Peyer's patch (tissue), 4 donors: ENCODE measurements at regions not wholly inside any gene's neighbourhood (a gene's known extent, or its start where the extent isn't known, plus 50 kb on each side); places are given as distances from the start of the nearest gene placed in this dataset.

Experiments used
- DNase-seq, 3 donors: peaks; one replicate each; pipeline ENCODE4 v3.0.0-alpha.2; 2017 to 2019
- H3K27ac ChIP-seq, 4 donors: fragments of 200-600 bp; sonication (generic); one replicate each; pipeline ENCODE4 v1.5.1; 2016 to 2019
- H3K27me3 ChIP-seq, 2 donors: fragments of 200-600 bp; sonication (generic); one replicate each; pipeline ENCODE4 v1.5.1; 2019
- H3K36me3 ChIP-seq, 3 donors: fragments of 200-600 bp; sonication (generic); one replicate each; pipeline ENCODE4 v1.5.1; 2016 to 2019
- H3K4me1 ChIP-seq, 4 donors: fragments of 200-600 bp; sonication (generic); one replicate each; pipeline ENCODE4 v1.5.1; 2016 to 2019
- H3K4me3 ChIP-seq, 4 donors: fragments of 200-600 bp; sonication (generic); 1 replicate in 3 of 4; 2 replicates in 1 of 4; pipeline ENCODE4 v1.5.1; 2016 to 2019; ENCODE audit warnings: mild to moderate bottlenecking in 1 of 4
- H3K9me3 ChIP-seq, 4 donors: fragments of 200-600 bp; sonication (generic); one replicate each; pipeline ENCODE4 v1.5.1; 2016 to 2019; ENCODE audit warnings: mild to moderate bottlenecking in 1 of 4
- POLR2A ChIP-seq, 2 donors: fragments of 450-650 bp; IDR thresholded peaks; one replicate each; pipeline ENCODE4 v1.5.1; 2017; ENCODE audit warnings: antibody characterized with exemption in 2 of 2, mild to moderate bottlenecking in 2 of 2, moderate library complexity in 2 of 2
- TF ChIP-seq, protein P1 (sequence below), 6 experiments: fragments of 450-650 bp in 4 of 6; fragments of 200-600 bp in 2 of 6; sonication (generic) in 1 of 6; IDR thresholded peaks; one replicate each; pipeline ENCODE4 v1.5.1; 2017 to 2019; ENCODE audit warnings: antibody characterized with exemption in 6 of 6, mild to moderate bottlenecking in 3 of 6, moderate library complexity in 1 of 6

- H3K36me3 ChIP-seq, result no peaks in the 10 kb centered on the region
- H3K27ac ChIP-seq, result no peak overlapping the region
- TF ChIP-seq POLR2A (IDR thresholded peaks at IDR 0.05), result no peak
- TF ChIP-seq, protein P1, sequence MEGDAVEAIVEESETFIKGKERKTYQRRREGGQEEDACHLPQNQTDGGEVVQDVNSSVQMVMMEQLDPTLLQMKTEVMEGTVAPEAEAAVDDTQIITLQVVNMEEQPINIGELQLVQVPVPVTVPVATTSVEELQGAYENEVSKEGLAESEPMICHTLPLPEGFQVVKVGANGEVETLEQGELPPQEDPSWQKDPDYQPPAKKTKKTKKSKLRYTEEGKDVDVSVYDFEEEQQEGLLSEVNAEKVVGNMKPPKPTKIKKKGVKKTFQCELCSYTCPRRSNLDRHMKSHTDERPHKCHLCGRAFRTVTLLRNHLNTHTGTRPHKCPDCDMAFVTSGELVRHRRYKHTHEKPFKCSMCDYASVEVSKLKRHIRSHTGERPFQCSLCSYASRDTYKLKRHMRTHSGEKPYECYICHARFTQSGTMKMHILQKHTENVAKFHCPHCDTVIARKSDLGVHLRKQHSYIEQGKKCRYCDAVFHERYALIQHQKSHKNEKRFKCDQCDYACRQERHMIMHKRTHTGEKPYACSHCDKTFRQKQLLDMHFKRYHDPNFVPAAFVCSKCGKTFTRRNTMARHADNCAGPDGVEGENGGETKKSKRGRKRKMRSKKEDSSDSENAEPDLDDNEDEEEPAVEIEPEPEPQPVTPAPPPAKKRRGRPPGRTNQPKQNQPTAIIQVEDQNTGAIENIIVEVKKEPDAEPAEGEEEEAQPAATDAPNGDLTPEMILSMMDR (IDR thresholded peaks at IDR 0.05), result no peak
- no peaks in the 10 kb centered on the region for H3K27me3 ChIP-seq
- DNase-seq, result no peak
- H3K9me3 ChIP-seq, result no peaks in the 10 kb centered on the region
- peaks cover 0 to 11% (median 0%) of the 10 kb centered on the region in 4 donors for H3K4me1 ChIP-seq
- no peak overlapping the region for H3K4me3 ChIP-seq
Measured at GRCh38 chr10:113425541-113425951, 127.3 kb upstream of the HABP2 start.

GRCh38 chr10:113426181-113426877 lies 126.5 kb upstream of the HABP2 start:
- no peak for DNase-seq
- Histone ChIP-seq H3K4me1 (peaks cover 0 to 11% (median 0%) of the 10 kb centered on the region in 4 donors), H3K4me3 (no peak overlapping the region), H3K27me3 (no peaks in the 10 kb centered on the region), H3K9me3 (no peaks in the 10 kb centered on the region), H3K27ac (no peak overlapping the region), H3K36me3 (no peaks in the 10 kb centered on the region)
- TF ChIP-seq, protein P1 (IDR thresholded peaks at IDR 0.05), result no peak
- no peak for TF ChIP-seq POLR2A (IDR thresholded peaks at IDR 0.05)

DNA sequence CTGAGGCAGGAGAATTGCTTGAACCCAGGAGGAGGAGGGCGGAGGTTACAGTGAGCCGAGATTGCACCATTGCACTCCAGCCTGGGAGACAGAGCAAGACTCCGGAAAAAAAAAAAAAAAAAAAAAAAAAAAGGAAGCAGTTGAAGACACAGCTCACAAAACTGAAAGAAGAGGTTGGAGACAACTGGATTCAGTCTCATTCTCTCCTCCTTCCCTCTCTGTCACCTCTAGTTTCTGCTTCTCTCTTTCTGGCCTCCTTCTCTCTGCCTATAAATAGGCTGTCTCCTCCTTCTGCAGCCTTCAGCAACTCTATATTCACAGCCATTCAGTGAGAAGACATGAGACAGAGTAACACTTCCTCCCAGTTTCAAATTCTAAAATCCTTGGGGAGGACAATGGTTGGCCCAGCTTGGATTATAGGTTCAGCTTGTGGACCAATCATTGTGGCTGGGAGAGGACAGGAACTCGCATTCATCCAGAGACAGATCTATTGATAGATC lies 125.6 kb upstream of the HABP2 start:
- Histone ChIP-seq H3K27ac (no peak overlapping the region), H3K27me3 (no peaks in the 10 kb centered on the region), H3K9me3 (no peaks in the 10 kb centered on the region), H3K4me1 (peaks cover 0 to 11% (median 0%) of the 10 kb centered on the region in 4 donors), H3K4me3 (no peak overlapping the region), H3K36me3 (no peaks in the 10 kb centered on the region)
- no peak for DNase-seq
- TF ChIP-seq POLR2A (IDR thresholded peaks at IDR 0.05), result no peak

GRCh38 chr10:113427811-113428558 lies 124.9 kb upstream of the HABP2 start:
- Histone ChIP-seq H3K4me1 (peaks cover 0 to 11% (median 0%) of the 10 kb centered on the region in 4 donors), H3K27me3 (no peaks in the 10 kb centered on the region), H3K36me3 (no peaks in the 10 kb centered on the region), H3K27ac (no peak overlapping the region), H3K9me3 (no peaks in the 10 kb centered on the region), H3K4me3 (no peak overlapping the region)
- TF ChIP-seq POLR2A (IDR thresholded peaks at IDR 0.05), result no peak
- TF ChIP-seq, protein P1 (IDR thresholded peaks at IDR 0.05), result no peak
- no peak for DNase-seq

- Histone ChIP-seq H3K4me1 (no peaks in the 10 kb centered on the region), H3K9me3 (no peaks in the 10 kb centered on the region), H3K4me3 (no peak overlapping the region), H3K27me3 (no peaks in the 10 kb centered on the region), H3K36me3 (no peaks in the 10 kb centered on the region), H3K27ac (no peak overlapping the region)
- DNase-seq, result no peak
- TF ChIP-seq, protein P1 (IDR thresholded peaks at IDR 0.05), result no peak
- no peak for TF ChIP-seq POLR2A (IDR thresholded peaks at IDR 0.05)
Measured at GRCh38 chr10:113430634-113431397, 122.0 kb upstream of the HABP2 start.
